ENCODE measurements at regions not wholly inside any gene's neighbourhood (a gene's known extent, or its start where the extent isn't known, plus 50 kb on each side); places are given as distances from the start of the nearest gene placed in this dataset.
A peak's percentile ranks its signal among the peaks of the same experiment; 100 is the strongest.

DNA sequence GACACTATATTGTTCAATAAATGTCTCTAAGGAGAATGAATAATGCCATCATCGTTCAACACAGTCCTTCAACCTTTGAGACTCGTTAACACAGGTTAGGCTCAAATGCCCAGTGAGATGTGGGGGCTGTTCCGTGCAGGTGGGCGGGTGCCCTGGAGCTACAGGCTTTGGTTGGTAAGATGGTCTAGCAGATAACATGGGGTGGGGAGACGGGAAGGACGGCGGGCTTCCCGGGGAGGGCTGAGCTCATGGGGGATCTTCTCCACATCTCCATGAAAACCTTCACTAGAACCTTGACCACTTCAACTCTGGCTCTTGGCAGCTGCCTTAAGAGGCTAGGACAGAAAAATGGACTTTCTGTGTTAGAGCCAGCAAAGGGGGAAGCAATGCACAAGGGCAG is 134.1 kb upstream of the TCERG1L start:
- DNase-seq (ENCODE audit: low read depth in 2 of 2), result no peak

DNA sequence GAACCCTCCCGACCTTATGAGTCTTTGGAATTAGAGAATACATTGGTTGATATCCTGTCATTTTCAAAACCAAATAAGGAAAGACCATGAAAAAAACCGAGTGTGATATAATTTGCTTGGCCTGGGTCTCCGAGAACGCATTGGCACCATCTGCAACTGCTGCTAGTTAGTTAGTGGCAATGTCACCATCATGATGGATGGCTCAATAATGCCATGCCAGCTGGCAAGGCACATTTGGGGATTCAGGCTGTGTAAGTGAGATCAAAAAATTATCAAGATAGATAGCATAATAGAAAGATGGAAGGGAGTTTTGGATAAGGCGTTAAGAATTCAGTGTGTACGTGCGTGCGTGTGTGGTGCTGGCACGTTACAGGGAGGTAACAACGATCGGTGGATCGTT is 134.7 kb upstream of the TCERG1L start:
- no peak for DNase-seq (ENCODE audit: low read depth in 2 of 2)

DNA sequence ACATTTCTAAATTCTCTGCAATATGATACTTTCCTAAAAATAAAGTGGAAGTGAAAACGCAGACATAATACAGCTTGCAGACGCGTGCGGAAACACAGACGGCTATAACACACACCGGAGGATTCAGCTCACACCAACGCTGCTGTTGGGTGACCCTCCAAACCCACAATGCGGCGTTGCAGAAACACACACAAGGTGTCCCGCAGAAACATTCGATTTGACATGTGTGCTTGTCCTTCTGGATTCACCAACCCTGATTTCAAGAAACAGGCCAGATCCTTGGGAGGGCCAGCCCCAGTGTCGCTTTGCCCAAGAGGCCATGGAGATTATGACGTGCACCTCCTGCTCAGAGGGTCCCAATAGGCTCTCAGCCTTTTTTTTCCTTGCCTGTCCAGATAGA is 136.7 kb upstream of the TCERG1L start:
- no peak for DNase-seq (ENCODE audit: low read depth in 2 of 2)

DNA sequence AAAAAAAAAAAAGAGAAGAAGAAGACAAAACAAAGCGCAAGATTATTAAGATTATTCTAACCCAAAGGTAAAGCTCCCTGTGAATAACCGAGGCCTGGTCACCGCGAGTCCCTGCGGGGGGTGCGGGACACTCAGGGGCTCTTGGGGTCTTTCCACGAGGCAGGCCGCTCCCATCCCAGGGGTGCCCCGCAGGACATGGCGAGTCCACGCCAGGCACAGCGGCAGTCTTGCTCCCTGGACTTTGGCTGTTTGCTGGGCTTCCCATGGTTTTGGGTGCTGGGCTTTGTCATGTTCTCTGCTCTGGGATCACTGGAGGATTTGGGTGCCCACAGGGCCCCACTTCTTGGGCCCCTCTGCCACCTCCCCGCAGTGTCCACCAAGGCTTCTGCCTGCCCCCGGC is 137.4 kb upstream of the TCERG1L start:
- no peak for DNase-seq (ENCODE audit: low read depth in 2 of 2)

DNA sequence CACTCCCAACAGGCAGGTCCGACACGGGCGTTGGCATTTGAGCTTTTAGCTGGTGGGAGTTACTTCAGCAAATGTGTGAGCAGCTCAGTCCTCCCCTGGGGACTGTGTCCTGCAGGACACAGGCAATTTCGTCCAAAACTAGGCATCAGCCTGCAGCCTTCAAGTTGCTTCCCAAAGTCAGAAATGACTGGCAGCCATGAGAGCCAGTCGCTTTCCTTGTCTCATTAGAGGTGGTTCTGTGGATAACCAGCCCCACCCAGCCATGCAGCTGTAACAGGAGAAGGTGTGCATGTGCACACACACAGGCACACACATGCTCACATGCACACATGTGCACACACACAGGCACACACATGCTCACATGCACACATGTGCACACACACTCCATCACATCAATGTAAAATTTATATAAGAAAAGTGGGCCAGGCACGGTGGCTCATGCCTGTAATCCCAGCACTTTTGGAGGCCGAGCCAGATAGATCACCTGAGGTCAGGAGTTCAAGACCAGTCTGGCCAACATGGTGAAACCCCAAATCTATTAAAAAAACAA is 138.8 kb upstream of the TCERG1L start:
- DNase-seq (ENCODE audit: low read depth in 2 of 2), result no peak

DNA sequence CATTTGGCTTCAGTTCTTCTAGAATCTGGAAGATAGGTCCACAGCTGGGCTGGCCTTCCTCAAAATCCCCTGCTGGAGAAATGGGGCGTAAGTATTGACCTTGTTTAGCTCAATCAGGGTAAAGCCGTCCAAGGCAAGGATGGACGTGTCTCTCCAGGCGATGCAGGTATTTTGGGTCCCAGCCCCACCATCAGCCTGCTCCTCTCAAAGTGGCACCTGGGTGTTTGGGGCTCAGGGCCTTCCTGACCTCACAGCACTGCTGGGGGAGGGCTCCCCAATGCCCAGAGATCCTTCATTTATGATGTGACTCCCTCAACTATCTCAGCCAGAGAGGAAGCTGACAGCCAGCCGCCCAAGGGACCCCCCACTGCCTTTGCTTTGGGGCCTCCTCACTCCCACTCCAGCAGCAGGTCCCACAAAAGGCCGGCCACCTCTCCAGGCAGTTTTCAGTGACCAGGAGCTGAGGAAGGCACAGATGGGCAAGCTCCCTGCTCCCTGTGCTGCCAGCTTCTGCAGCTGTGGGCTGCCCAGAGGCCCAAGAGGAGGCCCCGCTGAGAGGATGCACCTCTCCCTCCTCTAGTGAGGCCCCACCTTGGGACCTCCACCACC is 140.0 kb upstream of the TCERG1L start:
- DNase-seq (ENCODE audit: low read depth in 2 of 2), result no peak

DNA sequence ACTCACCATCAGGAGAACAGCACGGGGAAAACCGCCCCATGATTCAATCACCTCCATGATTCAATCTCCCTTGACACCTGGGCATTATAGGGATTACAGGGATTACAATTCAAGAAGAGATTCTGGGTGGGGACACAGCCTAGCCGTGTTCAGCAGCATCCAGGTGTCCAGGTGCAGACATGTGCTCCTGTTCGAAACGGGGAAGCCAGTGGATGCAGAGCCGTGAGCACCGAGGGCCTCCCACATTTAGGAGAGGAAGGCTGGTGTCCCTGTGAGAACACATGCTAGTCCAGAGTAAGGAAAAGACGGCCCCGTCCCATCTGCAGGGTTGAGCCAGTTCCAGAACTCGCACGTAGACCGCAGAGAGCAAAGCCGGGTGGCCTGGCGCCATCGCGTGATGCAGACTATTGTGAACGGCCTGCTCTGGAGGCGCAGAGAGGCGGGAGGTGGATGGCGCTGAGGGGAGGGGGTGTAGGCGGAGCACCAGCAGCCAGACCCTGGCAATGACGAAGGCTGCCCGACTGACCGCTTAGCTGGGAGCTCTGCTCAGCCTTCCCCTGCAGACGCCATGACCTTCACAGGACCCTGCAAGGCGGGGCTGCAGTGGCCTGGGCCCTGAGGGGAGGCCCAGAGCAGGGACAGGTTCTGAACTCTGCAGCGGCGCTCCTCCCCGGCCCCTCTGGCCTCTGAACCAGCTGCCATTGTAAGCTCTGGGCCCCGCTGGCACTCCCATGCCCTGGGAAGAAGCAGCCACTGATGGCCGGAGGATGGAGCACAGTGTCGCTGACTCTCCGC is 141.6 kb upstream of the TCERG1L start:
- DNase-seq (ENCODE audit: low read depth in 2 of 2), result no peak

DNA sequence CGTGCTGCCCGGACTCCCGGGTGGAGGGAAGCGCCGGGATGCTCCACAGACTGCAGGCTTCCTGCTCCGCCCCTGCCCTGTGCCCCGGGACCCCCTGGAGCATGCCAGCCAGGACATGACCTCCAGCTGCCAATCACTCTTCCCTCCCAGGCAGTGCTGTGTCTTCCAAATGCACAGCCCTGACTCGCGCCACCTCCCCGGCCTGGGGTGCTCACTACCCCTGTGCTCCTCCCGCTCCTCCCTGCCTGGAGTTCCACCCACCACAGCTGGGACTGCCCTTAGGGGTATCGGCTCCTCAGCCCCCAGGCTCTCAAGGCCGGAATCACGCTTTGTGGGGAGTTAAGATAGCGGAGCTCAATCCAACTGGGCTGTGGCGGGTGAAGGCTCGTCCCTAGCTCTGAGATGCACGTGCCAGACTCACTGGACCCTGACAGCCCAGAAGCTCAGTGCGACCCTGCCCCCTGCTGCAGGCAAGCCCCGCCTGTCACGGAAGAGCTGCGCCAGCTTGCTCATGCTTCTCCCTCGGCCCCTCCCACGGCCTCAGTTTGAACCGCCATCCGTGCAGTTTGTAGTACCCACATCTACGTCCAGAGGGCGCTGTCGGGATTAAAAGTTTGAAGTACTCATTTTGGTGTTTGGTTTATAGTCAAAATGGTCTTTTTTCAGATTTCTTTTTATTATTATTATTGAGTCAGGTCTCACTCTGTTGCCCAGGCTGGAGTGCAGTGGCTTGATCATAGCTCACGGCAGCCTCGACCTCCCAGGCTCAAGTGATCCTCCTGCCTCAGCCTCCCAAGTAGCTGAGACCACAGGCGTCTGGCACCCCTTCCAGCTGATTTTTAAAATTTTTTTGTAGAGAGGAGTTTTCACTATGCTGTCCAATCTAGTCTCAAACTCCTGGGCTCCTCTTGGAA is 142.5 kb upstream of the TCERG1L start:
- DNase-seq (ENCODE audit: low read depth in 2 of 2), result peak; percentile 6 to 31

DNA sequence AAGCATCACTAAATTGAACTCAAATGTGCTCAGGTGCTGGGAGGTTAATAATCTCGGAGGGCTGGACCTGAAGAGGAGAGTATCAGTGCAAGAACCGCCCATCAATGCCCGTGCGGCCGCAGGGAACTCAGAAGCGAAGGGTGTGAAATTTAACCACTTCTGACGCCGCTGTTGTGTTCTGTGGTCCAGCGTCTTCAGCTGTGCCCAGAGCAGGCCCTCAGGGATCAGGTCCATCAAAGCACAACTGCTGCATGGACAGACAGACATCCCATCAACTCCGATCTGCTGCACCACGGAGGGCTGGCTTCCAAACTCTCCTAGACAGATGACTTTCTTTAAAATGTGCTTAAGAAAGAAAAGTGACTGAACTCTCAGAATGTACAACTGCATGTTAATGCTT is 144.9 kb upstream of the TCERG1L start:
- no peak for DNase-seq (ENCODE audit: low read depth in 2 of 2)

DNA sequence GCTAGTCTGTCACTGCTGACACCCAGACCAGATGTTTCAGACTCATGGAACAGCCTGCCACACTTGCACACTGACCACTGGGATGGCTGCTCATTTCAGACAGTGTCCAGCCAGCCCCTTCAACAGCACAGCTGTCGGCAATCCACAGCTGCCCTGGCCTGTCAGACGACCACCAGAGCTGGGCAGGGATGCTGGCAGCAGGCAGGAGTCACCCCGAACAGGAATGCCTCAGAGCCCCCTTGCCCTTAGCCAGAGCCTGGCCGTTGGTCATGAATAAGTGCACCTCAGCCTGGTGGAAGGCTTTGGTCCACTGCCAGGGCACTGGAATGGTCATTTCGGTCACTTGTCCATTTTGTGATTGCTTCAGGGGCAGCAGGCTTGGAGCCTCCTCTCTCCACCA is 149.6 kb upstream of the TCERG1L start:
- no peak for DNase-seq (ENCODE audit: low read depth in 2 of 2)

DNA sequence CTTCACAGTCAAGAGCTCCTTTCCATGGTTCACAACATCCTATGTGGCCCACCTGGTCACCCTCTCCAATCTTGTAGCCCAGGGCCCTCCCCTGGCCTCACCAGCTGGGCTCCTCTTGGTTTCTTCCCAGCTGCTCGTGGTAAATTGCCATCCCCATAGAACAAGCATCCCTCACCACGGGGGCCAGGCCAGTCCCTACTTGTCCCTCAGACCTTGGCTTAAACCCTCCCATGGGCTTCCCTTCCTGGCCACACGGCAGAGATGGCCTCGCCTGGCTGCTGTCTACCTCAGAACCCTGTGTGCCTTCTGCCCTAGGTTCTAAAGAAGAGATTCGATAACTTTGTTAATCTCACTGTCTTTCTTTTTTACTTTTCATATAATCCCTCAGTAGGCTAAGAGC is 153.3 kb upstream of the TCERG1L start:
- DNase-seq (ENCODE audit: low read depth in 2 of 2), result no peak

DNA sequence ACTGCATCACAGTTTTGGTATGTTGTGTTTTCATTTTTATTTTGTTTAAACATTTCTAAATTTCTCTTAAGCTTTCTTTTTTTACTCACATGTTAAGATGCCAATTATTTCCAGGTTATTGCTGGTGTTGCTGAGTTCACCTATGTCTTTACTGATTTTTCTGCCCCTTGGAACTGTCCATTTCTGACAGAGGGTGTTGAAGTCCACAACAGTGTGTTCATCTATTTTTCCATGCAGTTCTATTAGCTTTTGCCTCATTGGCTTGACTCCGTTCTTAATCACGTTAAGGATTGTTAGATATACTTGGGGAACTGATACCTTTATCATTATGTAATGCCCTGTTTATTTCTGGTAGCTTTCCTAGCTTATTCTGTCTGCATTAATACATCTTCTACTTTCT is 158.0 kb upstream of the TCERG1L start:
- no peak for DNase-seq (ENCODE audit: low read depth in 2 of 2)

DNA sequence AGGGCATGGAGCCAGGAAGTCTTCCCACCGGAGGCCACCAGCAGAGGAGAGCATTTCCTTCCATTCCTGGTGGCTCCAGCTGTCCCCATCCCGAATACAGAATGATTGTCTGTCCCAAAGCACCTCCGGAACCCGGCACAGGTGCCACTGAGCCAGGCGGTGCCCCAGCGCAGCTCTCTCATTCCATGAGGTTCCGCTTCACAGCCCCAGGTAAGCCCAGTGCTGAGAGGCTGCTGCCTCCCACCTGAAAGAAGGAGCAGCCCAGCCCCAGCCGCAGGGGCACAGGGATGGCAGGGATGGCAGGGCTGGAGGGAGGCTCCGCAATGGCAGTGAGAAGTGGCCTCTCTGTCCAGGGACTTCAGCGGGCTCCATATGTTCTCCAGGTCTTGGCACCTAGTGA is 162.1 kb upstream of the TCERG1L start:
- DNase-seq (ENCODE audit: low read depth in 2 of 2), result no peak

DNA sequence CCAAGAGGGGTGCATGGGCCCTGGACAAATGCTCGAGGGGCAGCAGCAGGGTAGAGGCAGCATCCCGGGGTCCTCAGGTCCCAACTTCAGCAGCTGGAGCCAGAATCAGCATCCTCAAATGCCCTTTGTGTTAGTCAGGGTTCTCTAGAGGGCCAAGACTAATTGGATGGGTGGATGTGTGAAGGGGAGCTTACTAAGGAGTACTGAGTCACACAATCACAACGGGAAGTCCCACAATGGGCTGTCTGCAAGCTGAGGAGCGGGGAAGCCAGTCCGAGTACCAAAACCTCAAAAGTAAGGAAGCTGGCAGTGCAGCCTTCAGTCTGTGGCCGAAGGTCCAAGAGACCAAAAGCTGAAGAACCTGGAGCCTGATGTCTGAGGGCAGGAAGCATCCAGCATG is 162.9 kb upstream of the TCERG1L start:
- no peak for DNase-seq (ENCODE audit: low read depth in 2 of 2)

DNA sequence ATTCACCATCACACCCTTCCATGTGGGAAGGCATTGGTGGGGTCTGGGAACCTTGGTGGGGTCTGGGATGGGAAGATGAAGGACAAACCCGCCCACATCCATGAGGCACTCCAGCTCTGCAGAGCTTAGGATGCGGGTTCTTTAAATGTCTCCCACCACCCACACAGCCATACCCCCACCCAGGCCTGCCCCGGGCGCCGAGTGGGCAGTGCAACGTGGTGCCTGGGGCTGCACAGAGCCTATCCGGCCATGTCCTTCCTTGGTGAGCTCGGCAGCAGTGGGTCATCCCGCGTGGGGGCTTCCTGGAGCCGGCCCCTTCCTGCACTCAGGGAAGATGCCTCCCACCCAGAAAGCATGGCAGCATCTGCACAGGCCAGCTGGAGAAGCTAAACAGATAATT is 163.5 kb upstream of the TCERG1L start:
- DNase-seq (ENCODE audit: low read depth in 2 of 2), result no peak

DNA sequence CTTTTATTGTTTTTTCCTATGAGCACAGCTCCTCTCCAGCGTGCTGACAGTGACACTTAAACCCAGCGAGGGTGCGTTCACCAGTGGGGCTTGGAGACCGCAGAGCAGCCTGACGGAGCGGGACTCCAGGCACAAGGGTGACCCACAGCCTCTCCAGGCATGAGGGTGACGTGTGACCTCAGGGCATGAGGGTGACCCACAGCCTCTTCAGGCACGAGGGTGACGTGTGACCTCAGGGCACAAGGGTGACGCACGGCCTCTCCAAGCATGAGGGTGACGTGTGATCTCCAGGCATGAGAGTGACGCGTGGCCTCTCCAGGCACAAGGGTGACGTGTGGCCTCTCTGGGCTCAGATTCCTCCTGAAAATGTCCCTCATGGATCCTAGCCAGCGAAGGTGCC is 164.3 kb upstream of the TCERG1L start:
- DNase-seq (ENCODE audit: low read depth in 2 of 2), result no peak

DNA sequence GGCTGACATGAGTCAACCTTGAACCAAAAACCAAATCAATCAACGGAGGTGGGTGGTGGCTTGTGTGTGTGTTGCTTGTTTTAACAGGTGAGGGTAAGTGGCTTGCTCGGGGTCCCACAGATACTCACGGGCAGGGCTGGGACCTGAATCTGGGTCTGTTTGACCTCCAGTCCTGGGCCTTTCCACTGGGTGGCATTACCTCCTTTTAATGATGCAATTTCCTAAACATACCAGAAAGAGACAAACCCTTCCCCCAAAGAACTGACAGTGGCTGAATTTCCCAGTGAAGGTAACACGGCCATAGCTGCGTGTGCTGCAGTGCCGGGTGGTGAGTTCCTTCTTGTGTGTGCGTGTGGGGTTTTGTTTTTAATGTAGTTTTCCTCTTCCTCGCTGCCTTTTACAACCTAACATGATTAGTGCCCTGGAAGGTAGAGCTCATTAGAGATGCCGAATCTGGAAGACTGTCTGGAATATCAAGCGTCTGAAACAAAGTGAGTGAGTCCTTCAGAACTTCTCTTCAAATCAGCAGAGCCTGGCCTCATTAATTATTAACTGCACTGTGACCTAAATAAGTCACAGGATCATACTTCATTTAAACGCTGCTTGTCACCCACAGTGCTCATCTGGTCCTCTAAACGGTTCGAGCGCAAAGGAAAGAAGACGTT is 166.1 kb upstream of the TCERG1L start:
- no peak for DNase-seq (ENCODE audit: low read depth in 2 of 2)

DNA sequence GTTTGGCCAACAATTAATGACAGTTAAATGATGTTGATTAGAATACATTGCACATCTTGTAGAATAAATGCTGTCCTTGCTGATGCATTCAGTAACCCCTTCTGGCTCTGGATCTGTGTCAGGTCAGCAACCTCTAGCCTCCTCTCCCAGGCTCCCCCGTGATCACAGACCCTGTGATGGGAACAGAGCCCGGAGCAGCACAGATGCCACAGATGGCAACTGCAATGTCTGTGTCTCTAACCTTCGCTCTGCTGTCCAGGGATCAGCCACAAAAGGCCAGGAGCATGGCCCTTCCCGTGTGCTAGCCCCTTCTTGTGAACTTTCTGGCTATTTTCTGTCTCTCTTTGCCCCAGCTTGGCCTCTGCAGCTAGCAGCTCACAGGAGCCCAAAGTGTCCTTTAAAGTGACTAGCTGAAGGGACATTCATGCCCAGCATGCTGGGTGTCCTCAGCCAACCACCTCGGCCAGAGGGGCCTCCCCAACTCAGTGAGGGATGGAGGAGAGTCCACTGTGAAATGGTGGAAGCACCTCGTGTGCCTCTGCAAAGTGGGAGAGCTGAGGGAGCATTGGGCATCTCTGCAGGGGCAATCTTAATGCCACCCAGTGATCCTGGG is 167.0 kb upstream of the TCERG1L start:
- no peak for DNase-seq (ENCODE audit: low read depth in 2 of 2)

DNA sequence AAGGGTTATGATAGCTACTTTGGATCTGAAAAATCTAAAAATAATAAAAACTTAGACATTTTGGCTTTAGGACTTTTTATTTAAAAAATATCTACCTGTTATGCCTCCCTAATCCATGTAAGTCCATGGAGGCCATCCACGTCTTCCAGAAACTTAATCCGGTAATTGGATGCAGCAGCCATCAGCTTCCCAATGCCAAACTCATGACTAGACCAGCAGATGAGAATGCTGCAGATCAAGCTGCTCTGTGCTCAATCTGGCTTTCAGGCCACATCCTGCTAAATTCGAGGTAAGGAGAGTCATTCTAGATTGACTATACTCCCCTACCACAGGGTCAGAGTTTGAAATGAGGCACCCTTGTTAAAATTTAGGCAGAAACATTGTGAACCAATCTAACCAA is 168.5 kb upstream of the TCERG1L start:
- no peak for DNase-seq (ENCODE audit: low read depth in 2 of 2)

DNA sequence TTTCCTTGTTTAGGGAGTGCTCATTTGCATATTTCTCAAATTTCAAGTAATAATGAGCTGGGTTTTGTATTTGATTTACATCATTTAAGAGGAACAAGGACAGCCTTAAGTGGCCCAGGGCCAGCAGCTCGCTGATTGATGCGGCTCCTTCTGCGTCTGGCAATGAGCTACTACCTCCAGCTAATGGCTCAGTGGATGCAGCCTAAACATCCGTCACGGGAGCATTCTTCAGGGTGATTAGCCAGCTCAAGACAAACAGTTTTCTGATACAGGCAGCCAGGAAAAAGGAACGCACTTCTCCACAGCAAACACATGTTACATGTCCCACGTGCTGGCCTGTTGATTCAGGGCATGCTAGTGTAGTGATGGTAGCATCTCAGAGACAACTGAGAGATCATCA is 169.3 kb upstream of the TCERG1L start:
- no peak for DNase-seq (ENCODE audit: low read depth in 2 of 2)

DNA sequence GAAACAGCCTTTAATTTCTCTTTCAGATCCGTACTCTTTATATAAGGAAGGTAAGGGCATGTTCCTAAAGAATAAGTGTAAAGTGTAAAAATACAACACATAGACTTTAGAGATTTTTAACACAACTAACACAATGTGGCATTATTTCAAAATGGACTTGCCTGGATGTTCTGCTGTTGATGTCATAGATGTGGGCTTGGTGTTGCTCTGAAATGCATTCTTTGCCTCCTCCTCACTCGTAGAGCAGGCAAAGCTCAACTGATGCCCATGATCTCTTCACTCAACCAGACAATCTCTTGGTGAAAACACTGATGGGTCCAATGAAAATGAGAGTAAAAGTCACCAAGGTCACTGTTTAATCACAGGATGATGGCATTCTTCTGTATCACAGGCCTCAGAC is 174.2 kb upstream of the TCERG1L start:
- no peak for DNase-seq (ENCODE audit: low read depth in 2 of 2)

All from stimulated activated CD8-positive, alpha-beta memory T cell treated with anti-CD3 and anti-CD28 coated beads, Interleukin-7, amount 100 ng/mL, for 4 hours (primary cell).